ENCODE measurements at regions not wholly inside any gene's neighbourhood (a gene's known extent, or its start where the extent isn't known, plus 50 kb on each side); places are given as distances from the start of the nearest gene placed in this dataset.

DNA sequence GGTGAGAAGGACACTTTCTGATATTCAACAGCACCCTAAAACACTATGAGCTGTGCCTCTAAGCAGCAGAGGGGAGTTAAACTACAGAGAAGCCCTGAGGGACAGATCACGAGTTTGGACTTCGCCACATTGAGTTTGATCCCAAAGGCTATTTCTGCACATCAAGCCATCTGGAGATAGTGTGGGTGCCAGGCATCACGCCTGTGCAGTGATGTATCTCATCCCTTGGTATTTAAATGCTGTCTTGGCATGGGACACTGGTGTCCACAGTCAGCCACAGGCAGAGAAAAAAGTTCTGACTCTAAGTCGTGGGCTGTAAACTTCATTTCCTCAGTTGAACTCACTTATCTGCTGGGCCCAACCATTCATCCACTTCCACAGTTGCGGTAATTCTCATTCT, 742.3 kb upstream of the CELF4 start:
- in situ Hi-C loops (cut with MboI; ENCODE audit: low pct_ligation_motif_present in 1 of 4, low pct_unique_long_range_greater_than_20kb in 1 of 4, low sequenced_read_pairs in 3 of 4) (no loop called here), intact Hi-C loops (cut with DNase I; ENCODE audit: low total_unique reads) (no loop called here)
- WGBS, 2 donors (ENCODE audit: low coverage in 1 of 2) = 77 to 79% methylated on average over 2 to 5 of the region's 5 CpGs
- H3K4me1 ChIP-seq = no peaks in the 10 kb centered on the region
- H3K27ac ChIP-seq = no peak overlapping the region
- DNase-seq = no peak
- H3K4me3 ChIP-seq = no peak overlapping the region
- no peaks in the 10 kb centered on the region for H3K9me3 ChIP-seq
- no peak for TF ChIP-seq EP300 (IDR thresholded peaks at IDR 0.05; ENCODE audit: low read depth)
- TF ChIP-seq, protein P1, sequence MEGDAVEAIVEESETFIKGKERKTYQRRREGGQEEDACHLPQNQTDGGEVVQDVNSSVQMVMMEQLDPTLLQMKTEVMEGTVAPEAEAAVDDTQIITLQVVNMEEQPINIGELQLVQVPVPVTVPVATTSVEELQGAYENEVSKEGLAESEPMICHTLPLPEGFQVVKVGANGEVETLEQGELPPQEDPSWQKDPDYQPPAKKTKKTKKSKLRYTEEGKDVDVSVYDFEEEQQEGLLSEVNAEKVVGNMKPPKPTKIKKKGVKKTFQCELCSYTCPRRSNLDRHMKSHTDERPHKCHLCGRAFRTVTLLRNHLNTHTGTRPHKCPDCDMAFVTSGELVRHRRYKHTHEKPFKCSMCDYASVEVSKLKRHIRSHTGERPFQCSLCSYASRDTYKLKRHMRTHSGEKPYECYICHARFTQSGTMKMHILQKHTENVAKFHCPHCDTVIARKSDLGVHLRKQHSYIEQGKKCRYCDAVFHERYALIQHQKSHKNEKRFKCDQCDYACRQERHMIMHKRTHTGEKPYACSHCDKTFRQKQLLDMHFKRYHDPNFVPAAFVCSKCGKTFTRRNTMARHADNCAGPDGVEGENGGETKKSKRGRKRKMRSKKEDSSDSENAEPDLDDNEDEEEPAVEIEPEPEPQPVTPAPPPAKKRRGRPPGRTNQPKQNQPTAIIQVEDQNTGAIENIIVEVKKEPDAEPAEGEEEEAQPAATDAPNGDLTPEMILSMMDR (IDR thresholded peaks at IDR 0.05) = no peak
- TF ChIP-seq POLR2AphosphoS5 (IDR thresholded peaks at IDR 0.05) = no peak
- no peak for TF ChIP-seq POLR2A (IDR thresholded peaks at IDR 0.05)
- H3K36me3 ChIP-seq = no peaks in the 10 kb centered on the region
- no peaks in the 10 kb centered on the region for H3K27me3 ChIP-seq

DNA sequence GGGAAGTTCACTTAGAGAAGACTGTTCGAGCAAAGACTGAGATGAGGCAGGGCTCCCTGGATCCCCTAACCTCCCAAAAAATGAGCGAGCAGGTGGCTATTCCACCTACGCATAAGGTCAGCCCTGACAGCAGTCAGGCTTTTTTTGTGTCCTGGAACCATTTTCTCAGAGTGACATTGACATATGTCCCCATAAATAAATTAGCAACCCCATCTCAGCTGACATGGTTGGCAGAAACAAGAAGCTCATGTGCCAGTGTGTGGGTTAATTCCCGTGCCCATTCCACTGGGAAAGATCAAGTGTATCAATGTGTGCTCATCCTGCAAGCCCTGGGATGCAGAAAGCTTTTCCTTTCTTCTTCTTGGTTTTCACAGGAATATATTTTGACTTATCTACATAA, 740.4 kb upstream of the CELF4 start:
- 79% methylated on average over 4 of the region's 4 CpGs; no CpG with 5 or more reads in 1 of the 2 donors for WGBS, 2 donors (ENCODE audit: low coverage in 1 of 2)
- Histone ChIP-seq H3K4me3 (no peak overlapping the region), H3K27me3 (no peaks in the 10 kb centered on the region), H3K4me1 (no peaks in the 10 kb centered on the region), H3K9me3 (no peaks in the 10 kb centered on the region), H3K36me3 (no peaks in the 10 kb centered on the region), H3K27ac (no peak overlapping the region)
- DNase-seq = no peak
- in situ Hi-C loops (cut with MboI; ENCODE audit: low pct_ligation_motif_present in 1 of 4, low pct_unique_long_range_greater_than_20kb in 1 of 4, low sequenced_read_pairs in 3 of 4) = no loop called here
- intact Hi-C loops (cut with DNase I; ENCODE audit: low total_unique reads) = no loop called here
- TF ChIP-seq, protein P1 (IDR thresholded peaks at IDR 0.05) = no peak
- TF ChIP-seq POLR2AphosphoS5 (IDR thresholded peaks at IDR 0.05) = no peak
- no peak for TF ChIP-seq EP300 (IDR thresholded peaks at IDR 0.05; ENCODE audit: low read depth)
- TF ChIP-seq POLR2A (IDR thresholded peaks at IDR 0.05) = no peak

DNA sequence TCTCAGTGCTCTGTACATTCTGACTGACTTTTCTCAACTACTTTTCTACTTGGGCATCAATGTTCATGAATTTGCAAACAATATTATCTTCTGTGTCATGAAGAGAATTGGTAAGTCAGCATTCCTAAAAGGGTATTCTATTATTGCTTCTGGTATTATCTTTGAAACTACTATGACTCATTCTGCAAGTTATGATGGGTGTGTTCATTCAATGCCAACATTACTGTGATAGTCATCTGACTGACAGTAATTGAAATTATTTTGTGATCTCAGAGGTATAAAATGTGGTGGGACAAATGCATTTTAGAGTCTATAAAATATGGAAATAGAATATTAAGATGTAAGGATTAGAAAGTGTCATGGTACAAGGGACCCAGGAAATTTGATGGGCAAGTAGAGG, 736.0 kb upstream of the CELF4 start:
- in situ Hi-C loops (cut with MboI; ENCODE audit: low pct_ligation_motif_present in 1 of 4, low pct_unique_long_range_greater_than_20kb in 1 of 4, low sequenced_read_pairs in 3 of 4) = no loop called here
- TF ChIP-seq POLR2A (IDR thresholded peaks at IDR 0.05) (no peak), EP300 (IDR thresholded peaks at IDR 0.05; ENCODE audit: low read depth) (no peak), POLR2AphosphoS5 (IDR thresholded peaks at IDR 0.05) (no peak)
- TF ChIP-seq, protein P1 (IDR thresholded peaks at IDR 0.05) = no peak

DNA sequence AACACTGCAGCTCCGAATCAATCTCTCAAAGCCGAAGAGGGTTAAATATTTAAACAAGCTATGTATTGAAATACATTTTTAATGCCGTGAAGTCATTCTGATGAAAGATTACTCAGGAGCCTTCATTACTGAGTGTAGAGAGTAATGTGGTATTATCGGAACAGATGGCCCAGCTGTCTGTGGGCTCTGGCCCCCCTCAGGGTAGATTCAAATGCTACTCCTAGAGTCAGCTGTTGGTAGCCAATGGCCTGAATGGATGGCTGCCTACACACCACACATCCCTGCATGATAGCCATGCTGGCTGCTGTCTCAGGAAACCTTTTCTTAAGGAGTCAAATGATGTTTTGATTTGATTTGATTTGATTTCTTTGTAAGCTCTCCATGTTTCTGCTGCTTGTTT, 732.3 kb upstream of the CELF4 start:
- H3K27me3 ChIP-seq = no peaks in the 10 kb centered on the region
- intact Hi-C loops (cut with DNase I; ENCODE audit: low total_unique reads) = no loop called here
- H3K4me3 ChIP-seq = no peak overlapping the region
- H3K27ac ChIP-seq = no peak overlapping the region
- in situ Hi-C loops (cut with MboI; ENCODE audit: low pct_ligation_motif_present in 1 of 4, low pct_unique_long_range_greater_than_20kb in 1 of 4, low sequenced_read_pairs in 3 of 4) = no loop called here
- TF ChIP-seq EP300 (IDR thresholded peaks at IDR 0.05; ENCODE audit: low read depth) = no peak
- TF ChIP-seq POLR2AphosphoS5 (IDR thresholded peaks at IDR 0.05) = no peak
- TF ChIP-seq, protein P1 (IDR thresholded peaks at IDR 0.05) = no peak
- no peak for TF ChIP-seq POLR2A (IDR thresholded peaks at IDR 0.05)
- H3K36me3 ChIP-seq = no peaks in the 10 kb centered on the region
- no peaks in the 10 kb centered on the region for H3K4me1 ChIP-seq
- 80 to 81% methylated on average over 3 to 4 of the region's 4 CpGs for WGBS, 2 donors (ENCODE audit: low coverage in 1 of 2)
- DNase-seq = no peak
- no peaks in the 10 kb centered on the region for H3K9me3 ChIP-seq

More for the DNA sequence above, 736.0 kb upstream of the CELF4 start:
- Histone ChIP-seq H3K27me3 (no peaks in the 10 kb centered on the region), H3K36me3 (no peaks in the 10 kb centered on the region), H3K27ac (no peak overlapping the region), H3K4me3 (no peak overlapping the region), H3K9me3 (no peaks in the 10 kb centered on the region), H3K4me1 (no peaks in the 10 kb centered on the region)
- intact Hi-C loops (cut with DNase I; ENCODE audit: low total_unique reads) = no loop called here
- no peak for DNase-seq
